Stimulated activated CD4-positive, alpha-beta T cell treated with anti-CD3 and anti-CD28 coated beads, Interleukin-4, amount 100 ng/mL, for 4 hours (primary cell): ENCODE measurements at regions not wholly inside any gene's neighbourhood (a gene's known extent, or its start where the extent isn't known, plus 50 kb on each side); places are given as distances from the start of the nearest gene placed in this dataset.
A peak's percentile ranks its signal among the peaks of the same experiment; 100 is the strongest.
"Not testable (repeated sequence)": the region's sequence is repeated elsewhere in the genome, so short reads cannot be mapped to it uniquely, and the experiment has no call there.

Experiments used
- DNase-seq, 2 experiments: peaks; one replicate each; pipeline ENCODE4 v3.0.0-alpha.2; 2020

GRCh38 chr6:166253778-166254204, 54.4 kb downstream of the PRR18 start:
- DNase-seq: peak; percentile 29 to 42

- DNase-seq: peak in 1 of 2 experiments; percentile 46
Measured at GRCh38 chr6:166253281-166253681, 54.9 kb downstream of the PRR18 start.

- no peak for DNase-seq
Measured at GRCh38 chr6:166252601-166253000, 55.6 kb downstream of the PRR18 start.

GRCh38 chr6:166251655-166252054, 56.5 kb downstream of the PRR18 start:
- no peak for DNase-seq

GRCh38 chr6:166251211-166251610, 57.0 kb downstream of the PRR18 start:
- DNase-seq: no peak

GRCh38 chr6:166249061-166249785, 59.0 kb downstream of the PRR18 start:
- not testable (repeated sequence) for DNase-seq

GRCh38 chr6:166245148-166245547, 63.0 kb downstream of the PRR18 start:
- DNase-seq: no peak

GRCh38 chr6:166244353-166245045, 63.7 kb downstream of the PRR18 start:
- DNase-seq: peak in 1 of 2 experiments; percentile 30

- no peak for DNase-seq
Measured at GRCh38 chr6:166242888-166243287, 65.3 kb downstream of the PRR18 start.

GRCh38 chr6:166241974-166242373, 66.2 kb downstream of the PRR18 start:
- no peak for DNase-seq

- no peak for DNase-seq
Measured at GRCh38 chr6:166240889-166241288, 67.3 kb downstream of the PRR18 start.

- no peak for DNase-seq
Measured at GRCh38 chr6:166237617-166238016, 70.0 kb upstream of the TBXT start.

GRCh38 chr6:166236596-166236995, 68.9 kb upstream of the TBXT start:
- DNase-seq: no peak

GRCh38 chr6:166235666-166236292, 68.1 kb upstream of the TBXT start:
- DNase-seq: no peak

GRCh38 chr6:166231181-166231580, 63.5 kb upstream of the TBXT start:
- not testable (repeated sequence) for DNase-seq

- DNase-seq: no peak
Measured at GRCh38 chr6:166228839-166229528, 61.3 kb upstream of the TBXT start.

GRCh38 chr6:166228425-166228824, 60.8 kb upstream of the TBXT start:
- no peak for DNase-seq

- no peak for DNase-seq
Measured at GRCh38 chr6:166223079-166223478, 55.4 kb upstream of the TBXT start.

- DNase-seq: no peak
Measured at GRCh38 chr6:166222631-166223030, 55.0 kb upstream of the TBXT start.

GRCh38 chr6:166221636-166222035, 54.0 kb upstream of the TBXT start:
- DNase-seq: no peak

- peak in 1 of 2 experiments; percentile 24 for DNase-seq
Measured at GRCh38 chr6:166221040-166221439, 53.4 kb upstream of the TBXT start.
